ENCODE measurements at regions not wholly inside any gene's neighbourhood (a gene's known extent, or its start where the extent isn't known, plus 50 kb on each side); places are given as distances from the start of the nearest gene placed in this dataset.

DNA sequence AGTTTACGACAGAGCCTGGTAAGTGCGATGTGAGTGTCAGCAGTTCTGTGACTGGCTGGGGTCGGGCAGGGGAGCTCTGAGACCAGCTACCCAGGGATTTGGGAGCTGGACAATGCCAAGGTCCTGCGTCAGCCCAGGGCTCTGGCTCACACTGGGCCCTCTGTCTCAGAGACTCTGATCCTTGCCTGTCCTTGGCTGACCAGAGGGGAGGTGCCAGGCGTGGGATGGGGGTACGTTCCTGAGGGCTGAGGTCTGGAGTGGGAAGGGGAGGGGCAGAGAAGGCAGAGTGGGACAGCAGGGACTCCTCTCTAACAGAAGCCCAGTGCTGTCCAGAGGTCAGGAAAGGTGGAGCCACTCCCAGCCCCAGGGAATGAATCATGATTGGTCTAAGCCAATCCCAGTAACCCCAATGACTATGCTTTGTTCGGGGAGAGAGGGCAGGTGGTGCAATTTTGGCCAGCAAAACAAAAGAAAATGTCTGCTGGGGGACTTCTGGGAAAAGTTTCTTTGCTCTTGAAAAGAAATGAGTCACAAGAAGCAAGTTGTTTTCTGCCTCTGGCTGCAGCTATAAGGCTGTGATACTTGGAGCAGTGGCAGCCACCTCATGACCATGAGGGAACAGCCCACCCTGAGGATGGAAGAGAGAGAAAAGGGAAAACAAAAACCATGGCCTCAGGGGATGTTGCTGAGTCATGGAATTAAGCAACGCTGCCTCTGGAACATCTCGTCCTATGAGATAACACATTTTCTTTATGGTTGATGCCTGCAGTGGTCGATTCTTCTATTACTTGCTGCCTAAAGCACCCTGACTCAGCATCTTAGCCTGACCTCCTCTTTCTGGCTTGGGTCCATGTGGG lies 108.3 kb downstream of the CHST1 start:
- H3K27ac ChIP-seq, result no peak overlapping the region
- Mint-ChIP-seq H3K4me1 (peaks cover 50% of the 10 kb centered on the region), H3K9me3 (peaks cover 5% of the 10 kb centered on the region), H3K36me3 (no peaks in the 10 kb centered on the region), H3K4me3 (peak overlapping the region; percentile 50), H3K27me3 (ENCODE audit: insufficient read depth, low read depth) (peaks cover 10% of the 10 kb centered on the region), H3K27ac (peak overlapping the region; percentile 58)
- H3K4me1 ChIP-seq, result no peaks in the 10 kb centered on the region
- H3F3A ChIP-seq (ENCODE audit: low read depth), result no peaks in the 10 kb centered on the region
- no peaks in the 10 kb centered on the region for H3K9me3 ChIP-seq (ENCODE audit: low read depth)
- TF ChIP-seq EZH2phosphoT487 (IDR thresholded peaks at IDR 0.05) (no peak), EZH2 (IDR thresholded peaks at IDR 0.05) (no peak), CTCF (IDR thresholded peaks at IDR 0.05) (no peak)
- H4K20me1 ChIP-seq (ENCODE audit: low read depth), result no peaks in the 10 kb centered on the region
- DNase-seq (ENCODE audit: low spot score), result no peak
- no peaks in the 10 kb centered on the region for H3K36me3 ChIP-seq
- no peak overlapping the region for H2AFZ ChIP-seq (replicated peaks)
- no peak overlapping the region for H3K4me2 ChIP-seq
- H3K27me3 ChIP-seq, result no peaks in the 10 kb centered on the region
- H3K9ac ChIP-seq, result no peak overlapping the region
- no peaks in the 10 kb centered on the region for H3K79me2 ChIP-seq (ENCODE audit: low read depth)
- no peak overlapping the region for H3K4me3 ChIP-seq

DNA sequence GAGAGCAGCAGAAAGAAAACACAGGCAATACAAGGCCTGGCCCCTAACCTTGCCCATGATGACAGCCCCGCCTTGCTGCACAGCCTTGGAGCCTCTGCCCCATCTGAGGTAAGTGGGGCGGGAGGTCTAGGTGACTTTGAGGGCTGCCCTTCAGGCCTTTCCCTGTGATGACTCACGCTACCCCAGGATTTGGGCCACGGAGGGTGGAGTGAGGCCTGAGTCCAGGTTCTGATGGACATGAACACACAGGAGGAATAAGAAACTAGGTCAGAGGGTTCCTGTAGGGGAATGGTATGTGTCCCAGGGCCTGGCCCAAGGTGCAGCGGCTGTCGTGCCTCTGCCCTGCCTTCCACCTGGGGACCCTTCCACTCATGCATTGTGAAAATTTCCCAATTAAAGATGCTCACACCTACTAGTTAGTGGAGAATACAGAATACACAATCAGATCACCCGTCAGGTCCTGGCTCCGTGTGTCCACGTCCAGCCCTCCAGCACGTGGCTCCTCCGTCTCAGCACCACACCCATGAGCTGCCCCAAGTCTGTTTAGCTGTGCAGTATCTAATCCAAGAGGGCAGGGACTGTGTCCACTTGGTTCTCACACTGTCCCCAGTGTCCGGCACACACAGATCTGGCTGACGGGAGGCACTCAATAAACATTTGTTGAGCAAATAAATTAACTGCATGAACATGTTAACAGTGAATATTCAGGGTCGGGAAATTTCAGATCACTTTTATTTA lies 111.0 kb downstream of the CHST1 start:
- Mint-ChIP-seq H3K4me1 (peaks cover 34% of the 10 kb centered on the region), H3K36me3 (no peaks in the 10 kb centered on the region), H3K9me3 (peaks cover 5% of the 10 kb centered on the region), H3K27ac (no peak overlapping the region), H3K4me3 (no peak overlapping the region), H3K27me3 (ENCODE audit: insufficient read depth, low read depth) (peaks cover 13% of the 10 kb centered on the region)
- H3F3A ChIP-seq (ENCODE audit: low read depth), result no peaks in the 10 kb centered on the region
- DNase-seq (ENCODE audit: low spot score), result no peak
- no peak overlapping the region for H3K9ac ChIP-seq
- no peak overlapping the region for H3K27ac ChIP-seq
- no peaks in the 10 kb centered on the region for H3K79me2 ChIP-seq (ENCODE audit: low read depth)
- H3K36me3 ChIP-seq, result no peaks in the 10 kb centered on the region
- H2AFZ ChIP-seq (replicated peaks), result no peak overlapping the region
- peaks cover 8% of the 10 kb centered on the region for H3K4me1 ChIP-seq
- H3K9me3 ChIP-seq (ENCODE audit: low read depth), result no peaks in the 10 kb centered on the region
- H3K4me2 ChIP-seq, result no peak overlapping the region
- no peak overlapping the region for H3K4me3 ChIP-seq
- TF ChIP-seq EZH2phosphoT487 (IDR thresholded peaks at IDR 0.05) (no peak), EZH2 (IDR thresholded peaks at IDR 0.05) (no peak), CTCF (IDR thresholded peaks at IDR 0.05) (no peak)
- H4K20me1 ChIP-seq (ENCODE audit: low read depth), result no peaks in the 10 kb centered on the region
- H3K27me3 ChIP-seq, result no peaks in the 10 kb centered on the region

DNA sequence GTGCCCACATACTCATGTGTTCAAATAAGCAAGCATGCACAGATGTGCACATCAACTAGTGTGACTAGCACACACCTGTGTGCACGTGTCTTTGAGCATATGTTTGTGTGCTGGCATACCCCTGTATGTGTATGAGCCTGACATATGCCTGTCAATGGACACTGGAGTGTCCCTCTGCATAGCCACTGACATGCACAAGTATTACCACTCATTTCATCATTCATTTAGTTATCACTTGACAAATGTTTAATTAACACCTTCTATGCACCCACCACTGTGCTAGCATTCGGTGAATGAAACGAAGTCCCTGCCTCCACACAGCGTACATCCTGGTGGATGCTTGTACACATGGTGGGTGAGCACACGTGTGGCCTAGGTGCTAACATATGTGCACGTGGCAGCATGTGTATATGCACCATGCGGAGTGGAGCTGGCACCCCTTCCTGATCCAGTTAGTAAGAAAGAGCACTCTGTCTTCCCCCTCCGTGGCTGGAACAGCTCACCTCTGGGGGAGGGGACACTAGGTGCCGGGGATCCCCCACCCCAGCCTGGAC lies 112.0 kb downstream of the CHST1 start:
- Histone ChIP-seq H3K4me3 (no peak overlapping the region), H3K36me3 (no peaks in the 10 kb centered on the region), H3K4me1 (peaks cover 8% of the 10 kb centered on the region), H2AFZ (replicated peaks) (no peak overlapping the region), H3K9me3 (ENCODE audit: low read depth) (no peaks in the 10 kb centered on the region), H3K27ac (no peak overlapping the region), H3K27me3 (no peaks in the 10 kb centered on the region), H4K20me1 (ENCODE audit: low read depth) (no peaks in the 10 kb centered on the region), H3K79me2 (ENCODE audit: low read depth) (no peaks in the 10 kb centered on the region), H3F3A (ENCODE audit: low read depth) (no peaks in the 10 kb centered on the region), H3K9ac (no peak overlapping the region), H3K4me2 (no peak overlapping the region)
- H3K4me1 Mint-ChIP-seq, result peaks cover 34% of the 10 kb centered on the region
- TF ChIP-seq CTCF (IDR thresholded peaks at IDR 0.05) (no peak), EZH2 (IDR thresholded peaks at IDR 0.05) (no peak), EZH2phosphoT487 (IDR thresholded peaks at IDR 0.05) (no peak)
- H3K27me3 Mint-ChIP-seq (ENCODE audit: insufficient read depth, low read depth), result peaks cover 13% of the 10 kb centered on the region
- H3K27ac Mint-ChIP-seq, result peak overlapping the region; percentile 22
- no peak overlapping the region for H3K4me3 Mint-ChIP-seq
- DNase-seq (ENCODE audit: low spot score), result no peak
- peaks cover 5% of the 10 kb centered on the region for H3K9me3 Mint-ChIP-seq
- H3K36me3 Mint-ChIP-seq, result no peaks in the 10 kb centered on the region

All from neural progenitor cell (in vitro differentiated cells).